HG02588 (cell line): ENCODE measurements at regions not wholly inside any gene's neighbourhood (a gene's known extent, or its start where the extent isn't known, plus 50 kb on each side); places are given as distances from the start of the nearest gene placed in this dataset.

ENCODE experiments used
- ATAC-seq: cut with Tn5 transposase; IDR thresholded peaks from one replicate; pipeline ENCODE4 v1.9.1; 2021; ENCODE audit warnings: mild to moderate bottlenecking, moderate library complexity; ENCODE audit not compliant: unreplicated experiment

DNA sequence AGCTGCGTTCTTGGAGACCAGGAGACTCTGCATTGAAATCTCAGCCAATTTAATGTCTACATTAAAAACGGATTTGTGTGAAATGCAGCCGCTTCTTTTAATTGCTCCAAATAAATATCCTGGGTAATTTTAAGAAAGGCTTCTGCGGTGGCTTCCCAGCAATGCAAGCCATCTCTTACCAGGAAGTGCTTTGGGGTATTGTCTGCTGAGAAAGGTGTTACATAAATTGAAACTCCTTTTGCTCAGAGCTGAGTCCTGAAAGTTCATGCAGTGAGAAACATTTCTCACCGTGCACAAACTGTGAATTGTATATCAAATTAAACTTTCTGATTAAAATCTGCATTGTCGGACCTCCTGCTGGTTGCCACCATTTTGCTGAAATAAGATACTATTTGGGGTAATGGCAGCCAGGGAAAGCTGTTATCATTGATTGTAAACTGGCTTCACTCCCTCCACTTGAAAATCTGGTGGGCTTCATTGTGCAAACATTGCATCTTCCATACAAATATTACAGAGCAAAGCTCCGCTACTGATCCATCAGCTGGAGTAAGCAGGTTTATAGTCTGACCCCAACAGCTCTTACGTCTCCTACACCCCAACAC is 59.5 kb downstream of the ZIC5 start:
- no peak for ATAC-seq

DNA sequence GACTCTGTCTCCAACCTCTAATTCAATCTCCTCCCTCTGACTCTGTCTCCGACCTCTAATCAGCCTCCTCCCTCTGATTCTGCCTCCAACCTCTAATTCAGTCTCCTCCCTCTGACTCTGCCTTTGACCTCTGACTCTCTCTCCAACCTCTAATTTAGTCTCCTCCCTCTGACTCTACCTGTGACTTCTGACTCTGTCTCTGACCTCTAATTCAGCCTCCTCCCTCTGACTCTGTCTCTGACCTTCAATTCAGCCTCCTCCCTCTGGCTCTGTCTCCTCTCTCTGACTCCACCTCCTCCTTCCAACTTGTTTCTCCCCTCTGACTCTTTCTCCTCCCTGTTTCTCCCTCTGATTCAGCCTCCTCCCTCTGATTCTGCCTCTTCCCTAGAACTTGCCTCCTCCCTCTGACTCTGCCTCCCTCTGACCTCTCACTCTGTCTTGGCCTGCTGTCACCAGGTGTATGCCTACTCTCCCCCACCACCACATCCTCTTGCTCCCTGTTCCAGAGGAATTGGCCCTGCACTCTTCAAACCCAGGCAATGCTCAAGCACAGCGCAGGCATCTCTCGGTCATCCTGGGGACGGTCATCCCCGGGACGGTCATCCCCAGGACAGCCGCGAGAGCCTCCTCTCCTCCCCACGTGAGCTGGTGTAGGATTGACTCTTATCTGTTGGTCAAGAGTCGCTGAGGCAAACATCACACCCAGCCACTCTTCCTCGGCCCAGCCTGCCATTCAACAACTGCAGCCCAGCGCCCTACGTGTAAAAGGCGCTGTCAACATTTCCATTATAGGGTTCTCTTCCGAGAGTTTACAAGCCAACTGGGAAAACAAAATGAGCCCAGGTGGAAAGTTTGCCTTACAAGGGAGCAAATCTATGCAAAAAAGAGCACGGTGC is 60.2 kb downstream of the ZIC5 start:
- no peak for ATAC-seq

DNA sequence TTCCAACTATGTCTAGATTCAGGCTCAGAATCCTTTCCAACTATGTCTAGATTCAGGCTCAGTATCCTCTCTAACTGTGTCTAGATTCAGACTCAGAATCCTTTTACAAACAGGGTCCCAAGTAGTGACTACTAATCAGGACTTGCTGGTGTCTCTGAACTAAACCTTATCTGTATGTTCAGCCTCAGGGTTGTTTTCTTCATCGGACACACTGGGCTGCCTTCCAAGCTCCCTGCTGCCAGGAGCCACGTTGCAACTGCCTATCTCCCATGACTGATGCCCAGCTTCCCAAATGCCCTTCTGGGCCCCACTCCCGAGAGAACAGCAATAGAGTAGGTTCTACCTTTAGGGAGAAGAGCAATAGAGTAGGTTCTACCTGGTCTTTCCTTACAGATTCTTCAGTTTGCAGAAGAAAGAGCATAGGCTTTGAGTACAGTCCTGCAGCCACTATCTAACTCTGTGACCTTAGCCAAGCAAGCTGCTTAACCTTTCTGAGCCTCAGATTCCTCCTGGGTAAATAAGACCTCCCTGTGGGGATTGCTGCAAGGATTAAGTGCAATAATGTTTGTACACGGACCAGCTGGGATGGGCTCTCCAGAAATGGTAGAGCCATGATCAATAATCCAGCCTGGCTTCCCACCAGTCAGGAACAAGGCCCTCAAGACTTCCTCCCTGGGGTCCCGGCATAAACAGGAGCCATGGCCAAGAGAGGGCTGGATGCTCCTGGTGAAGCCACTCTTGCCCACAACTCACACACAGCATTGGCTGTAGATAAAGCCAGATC is 61.5 kb downstream of the ZIC5 start:
- no peak for ATAC-seq

DNA sequence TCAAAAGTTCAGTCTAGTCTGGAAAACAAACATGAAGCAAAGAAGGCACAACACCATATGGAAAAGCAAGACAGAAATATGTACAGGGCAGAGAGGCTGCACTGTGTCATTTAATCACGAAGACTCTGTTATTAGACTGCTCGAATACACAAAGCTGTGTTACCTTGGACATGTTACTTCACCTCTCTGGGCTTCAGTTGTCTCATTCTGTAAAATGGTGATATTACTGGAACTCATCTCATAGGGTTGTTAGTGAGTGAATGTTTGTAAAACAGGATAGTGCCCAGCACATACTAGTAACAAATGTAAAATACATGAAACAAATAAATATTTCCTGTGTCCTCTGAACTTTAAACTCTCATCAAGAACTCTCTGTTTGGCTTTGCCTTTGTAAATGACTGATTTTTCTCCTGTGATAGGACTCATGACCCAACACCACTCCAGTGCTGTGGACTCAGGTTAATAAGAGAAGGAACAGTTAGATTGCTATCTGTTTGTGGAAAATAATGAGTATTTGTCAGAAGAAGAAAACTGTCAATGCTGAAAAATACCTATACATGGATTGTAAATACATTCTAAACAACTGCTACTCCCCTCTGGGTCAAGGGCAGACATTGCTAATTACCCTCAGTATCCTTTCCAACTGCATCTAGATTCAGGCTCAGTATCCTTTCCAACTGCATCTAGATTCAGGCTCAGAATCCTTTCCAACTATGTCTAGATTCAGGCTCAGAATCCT is 62.3 kb downstream of the ZIC5 start:
- no peak for ATAC-seq

DNA sequence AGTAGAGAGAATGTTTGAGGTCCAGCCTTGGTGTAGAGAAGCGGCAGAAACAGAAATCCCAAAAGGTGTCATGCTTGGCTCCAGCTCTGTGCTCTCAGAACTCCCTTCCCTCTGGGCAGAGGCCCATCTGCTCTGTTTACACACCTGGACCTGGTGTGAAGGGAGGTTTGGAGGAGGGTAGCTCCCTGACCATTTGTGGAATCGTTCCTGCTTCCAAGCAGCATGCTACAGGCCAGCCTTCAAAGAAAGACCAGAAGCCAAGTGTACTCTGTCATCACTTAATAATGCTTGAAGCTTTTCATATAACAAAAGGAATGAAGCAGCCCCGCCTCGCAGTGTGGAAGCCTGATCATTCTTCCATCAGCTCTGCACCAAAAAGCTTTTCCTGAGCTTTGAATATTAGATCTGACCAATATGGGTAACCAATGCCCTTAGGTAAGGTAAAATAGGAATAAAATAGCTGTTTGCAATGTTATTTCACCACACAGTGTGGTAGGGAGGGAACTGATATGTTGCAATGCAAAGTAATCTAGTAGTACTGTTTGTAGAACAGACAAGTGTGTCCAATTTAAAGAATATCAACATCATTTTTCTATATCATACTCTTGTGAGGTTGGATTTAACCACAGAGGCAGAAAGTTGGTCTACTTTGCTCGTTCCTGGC is 63.3 kb downstream of the ZIC5 start:
- ATAC-seq: no peak

DNA sequence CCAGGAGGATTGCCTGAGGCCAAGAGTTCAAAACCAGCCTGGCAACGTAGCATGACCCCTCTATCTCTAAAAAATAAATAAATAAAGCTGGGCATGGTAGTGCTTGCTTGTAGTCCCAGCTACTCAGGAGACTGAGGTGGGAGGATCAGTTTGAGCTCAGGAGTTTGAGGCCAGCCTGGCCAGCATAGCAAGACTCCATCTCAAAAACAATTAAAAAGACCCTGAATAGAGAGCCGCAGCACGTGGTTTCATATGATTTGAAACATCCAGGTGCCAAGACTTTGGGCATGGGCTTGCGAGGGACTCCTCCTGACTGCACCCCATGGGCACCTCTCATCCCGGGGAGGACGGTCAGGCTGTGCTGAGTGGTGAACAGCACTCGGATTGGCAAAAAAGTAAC is 63.9 kb downstream of the ZIC5 start:
- ATAC-seq: no peak

DNA sequence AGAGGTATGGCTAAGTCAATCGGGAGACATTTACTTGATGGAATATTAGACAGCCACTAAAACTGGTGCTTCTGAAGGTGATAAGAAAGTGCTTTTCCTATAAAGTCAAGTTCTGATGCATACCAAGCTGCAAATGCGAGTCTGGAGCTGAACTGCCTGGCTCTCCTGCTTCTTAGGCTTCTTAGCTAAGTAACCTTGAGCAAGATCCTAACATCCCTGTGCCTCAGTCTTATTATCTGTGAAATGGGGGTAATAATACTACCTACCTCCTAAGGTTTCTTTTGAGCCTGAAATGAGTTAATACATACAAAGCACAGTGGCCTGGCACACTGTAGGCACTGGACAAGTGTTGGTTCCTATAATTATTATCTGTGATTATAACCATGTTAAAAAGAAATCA is 64.5 kb downstream of the ZIC5 start:
- no peak for ATAC-seq

DNA sequence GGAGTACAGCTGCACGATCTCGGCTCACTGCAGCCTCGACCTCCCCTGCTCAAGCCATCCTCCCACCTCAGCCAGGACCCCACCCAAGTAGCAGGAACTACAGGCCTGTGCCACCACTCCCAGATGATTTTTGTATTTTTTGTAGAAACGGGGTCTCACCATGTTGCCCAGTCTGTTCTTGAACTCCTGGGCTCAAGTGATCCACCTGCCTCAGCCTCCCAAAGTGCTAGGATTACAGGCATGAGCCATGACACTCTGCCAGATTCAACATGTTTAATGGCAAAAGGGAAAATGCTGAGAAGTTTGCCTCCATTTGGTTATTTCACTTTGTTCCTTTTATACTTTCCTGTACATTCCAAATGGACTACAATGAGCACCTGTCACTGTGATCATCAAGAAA is 65.8 kb downstream of the ZIC5 start:
- no peak for ATAC-seq

DNA sequence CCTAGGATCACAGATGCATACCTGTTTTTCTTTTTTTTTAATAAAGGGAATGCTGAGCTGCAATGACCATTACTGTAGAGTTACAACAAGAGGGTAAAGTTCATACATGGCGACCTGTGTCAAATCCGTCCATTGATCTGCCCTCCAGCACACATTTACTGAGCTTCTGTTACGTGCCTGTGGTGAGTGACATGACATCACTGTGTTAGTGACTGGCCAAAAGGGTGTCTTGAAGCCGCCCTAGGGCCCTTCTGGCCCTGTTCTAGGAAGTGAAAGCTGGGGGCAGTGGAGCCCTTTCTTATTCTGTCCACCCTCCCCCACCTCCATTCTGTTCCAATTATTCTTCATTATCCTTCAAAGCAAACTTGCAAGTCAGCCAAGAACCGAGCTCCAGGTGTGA is 66.3 kb downstream of the ZIC5 start:
- no peak for ATAC-seq

DNA sequence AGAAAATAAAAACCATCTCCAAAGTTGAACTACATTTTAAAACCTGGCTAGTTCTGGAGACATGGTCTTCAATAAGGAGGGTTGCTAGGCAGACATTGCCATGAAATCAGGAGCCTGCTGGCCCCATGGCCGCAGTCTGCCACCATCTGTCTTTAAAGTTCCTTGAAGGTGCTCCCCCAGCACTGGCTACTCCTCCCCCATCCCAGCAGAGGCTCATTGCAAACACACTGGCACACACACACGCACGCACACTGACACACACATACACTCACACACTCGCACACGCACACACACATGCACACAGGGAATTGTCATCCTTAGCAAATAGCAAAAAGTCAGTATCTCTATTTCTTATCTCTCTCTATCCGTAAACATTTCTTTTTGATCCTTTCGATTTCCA is 68.4 kb downstream of the ZIC5 start:
- no peak for ATAC-seq

DNA sequence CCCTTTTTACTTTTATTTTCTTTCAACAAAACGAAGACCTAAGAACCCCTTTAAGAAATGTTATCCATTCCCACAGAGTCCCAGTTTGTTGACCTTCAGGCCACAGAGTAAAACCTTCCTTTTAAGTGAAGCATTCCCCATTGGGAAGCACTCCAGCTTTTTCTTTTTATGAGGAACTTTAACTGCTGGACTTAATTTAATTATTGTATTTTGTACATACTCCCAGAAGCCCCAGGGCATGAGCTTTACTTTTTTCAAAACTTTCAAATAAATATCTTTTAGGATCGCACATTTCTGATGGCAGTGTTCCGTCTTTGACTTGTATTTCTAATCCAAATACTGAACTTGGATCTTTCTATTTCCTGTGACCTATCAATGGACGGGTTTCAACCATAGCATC is 68.9 kb downstream of the ZIC5 start:
- no peak for ATAC-seq

DNA sequence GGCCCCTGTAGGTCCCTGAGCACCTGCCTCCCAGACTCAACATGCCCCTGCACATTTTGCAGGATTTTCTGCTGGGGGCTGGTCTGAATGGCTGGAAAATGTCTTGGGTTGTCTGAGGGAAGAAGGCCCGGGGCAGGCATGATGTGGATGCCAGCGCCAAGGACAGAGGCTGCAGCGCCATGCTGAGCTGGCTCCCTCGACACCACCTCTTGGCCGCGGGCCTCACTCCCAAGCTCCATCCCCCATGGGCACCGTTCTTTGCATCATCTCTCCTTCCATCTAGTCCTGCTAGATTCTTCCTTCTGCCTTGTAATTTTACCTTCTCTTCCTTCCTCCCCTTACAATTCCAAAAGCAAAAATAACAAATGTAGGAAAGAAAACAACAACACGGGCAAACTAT is 70.6 kb downstream of the ZIC5 start:
- ATAC-seq: no peak

DNA sequence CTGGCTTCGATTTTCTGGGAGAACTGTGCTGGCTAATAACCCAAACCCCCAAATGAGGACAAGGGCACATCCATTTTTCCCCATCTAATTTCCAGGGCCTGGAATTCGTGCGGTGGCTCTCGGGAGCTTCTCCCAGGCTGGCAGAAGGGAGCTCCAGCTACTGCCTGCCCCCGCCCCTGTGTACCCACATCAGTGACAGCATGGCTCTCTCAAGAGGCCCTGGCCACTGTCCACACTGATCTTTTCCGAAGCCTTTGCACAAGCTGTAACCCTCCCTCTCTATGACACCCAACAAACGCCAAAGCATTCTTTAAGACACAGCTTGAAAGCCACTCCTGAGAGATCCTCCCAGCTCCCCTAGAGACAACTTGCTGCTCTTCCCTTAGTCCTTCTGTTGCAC is 73.1 kb downstream of the ZIC5 start:
- ATAC-seq: no peak

DNA sequence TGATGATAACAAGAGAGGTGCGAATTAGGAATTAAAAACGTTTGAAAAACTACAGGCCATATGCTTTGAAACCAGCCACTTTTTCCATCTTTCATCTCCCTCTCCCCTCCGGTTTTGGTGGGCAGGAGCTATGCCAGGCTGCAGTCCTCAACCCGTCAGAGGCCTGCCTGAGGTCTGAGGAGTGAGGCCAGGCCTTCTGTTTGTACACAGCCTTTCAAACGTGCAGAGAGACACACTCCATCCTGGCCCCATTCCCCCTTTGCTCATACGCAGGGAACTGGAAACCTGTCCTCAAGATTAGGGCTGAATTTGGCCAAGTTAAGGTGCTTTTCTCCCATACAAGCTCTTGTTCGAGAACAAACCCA is 74.5 kb downstream of the ZIC5 start:
- no peak for ATAC-seq

DNA sequence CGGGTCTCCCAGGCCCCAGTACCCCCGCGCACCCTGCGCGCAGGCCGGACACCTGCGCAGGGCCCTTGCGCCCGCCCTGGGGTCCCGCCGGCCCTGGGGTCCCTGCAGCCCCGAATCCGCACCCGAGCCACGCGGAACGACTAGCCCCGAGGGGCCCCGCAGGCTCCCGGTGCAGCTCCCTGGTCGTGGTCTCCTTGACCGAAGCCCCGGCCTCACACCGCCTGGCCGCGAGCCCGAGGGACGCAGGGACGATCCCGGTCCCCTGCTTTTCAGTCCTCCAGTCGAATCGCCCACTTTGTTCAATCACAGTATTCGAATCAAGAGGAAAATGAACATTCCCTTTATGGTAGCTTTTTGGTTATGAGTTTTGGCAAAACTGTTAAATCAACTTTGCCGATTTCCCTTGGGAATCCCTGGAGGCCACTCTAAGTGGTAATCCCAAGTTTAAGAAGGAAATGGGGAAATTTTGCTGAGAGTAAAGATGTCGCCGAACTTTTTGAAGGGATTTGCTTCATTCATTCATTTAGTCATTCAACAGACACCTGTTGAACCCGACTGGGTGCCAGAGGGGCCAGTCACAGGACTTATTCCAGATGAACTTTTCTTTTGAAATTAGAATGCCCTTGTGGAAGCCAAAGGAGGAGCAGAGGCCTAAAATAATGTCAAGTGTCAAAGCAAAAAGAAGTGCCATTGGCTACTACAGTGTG is 75.0 kb downstream of the ZIC5 start:
- ATAC-seq: no peak

DNA sequence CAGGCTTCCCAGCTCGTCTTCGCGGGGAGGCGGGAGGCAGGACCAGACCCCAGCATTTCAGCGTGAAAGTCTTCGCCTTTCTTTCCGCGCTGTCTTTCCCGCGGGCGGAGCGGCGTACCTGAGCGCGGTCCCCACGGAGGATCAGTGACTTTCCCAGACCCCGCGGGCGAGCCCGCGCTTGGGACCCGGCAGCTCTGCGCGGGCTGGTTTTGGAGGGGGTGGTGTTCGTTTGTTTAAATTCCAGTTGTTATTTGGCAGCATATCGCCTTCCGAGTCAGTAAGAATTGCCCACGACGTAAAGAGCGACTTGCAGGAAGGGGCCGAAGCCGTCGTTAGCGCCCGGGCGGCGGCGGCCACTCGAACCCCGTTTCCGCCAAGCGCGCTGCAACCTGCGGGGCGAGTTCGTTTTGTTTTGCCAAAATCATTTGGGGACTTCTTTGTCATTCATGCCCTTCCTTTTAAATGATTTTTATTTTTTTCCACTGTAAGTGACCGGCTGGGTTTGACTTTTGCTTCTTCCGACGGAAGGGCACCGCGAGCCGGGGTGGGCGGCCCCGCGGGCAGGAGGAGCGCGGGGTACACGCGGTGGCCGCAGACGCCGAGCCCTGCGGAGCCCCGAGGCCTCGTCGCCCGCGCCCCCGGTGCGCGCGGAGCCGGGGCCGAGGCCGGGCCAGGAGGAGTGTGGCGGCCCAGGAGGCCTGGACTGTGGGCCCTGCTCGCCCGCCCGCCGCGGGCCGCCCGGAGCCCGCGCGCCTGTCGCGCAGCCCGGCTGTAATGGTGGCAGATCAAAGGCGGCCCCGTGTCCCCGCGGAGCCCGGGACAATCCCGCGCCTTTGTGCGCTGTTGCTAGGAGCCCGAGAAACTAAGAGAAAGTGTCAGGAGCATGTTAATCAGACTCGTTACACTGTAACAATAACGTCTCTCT is 75.9 kb downstream of the ZIC5 start:
- no peak for ATAC-seq

DNA sequence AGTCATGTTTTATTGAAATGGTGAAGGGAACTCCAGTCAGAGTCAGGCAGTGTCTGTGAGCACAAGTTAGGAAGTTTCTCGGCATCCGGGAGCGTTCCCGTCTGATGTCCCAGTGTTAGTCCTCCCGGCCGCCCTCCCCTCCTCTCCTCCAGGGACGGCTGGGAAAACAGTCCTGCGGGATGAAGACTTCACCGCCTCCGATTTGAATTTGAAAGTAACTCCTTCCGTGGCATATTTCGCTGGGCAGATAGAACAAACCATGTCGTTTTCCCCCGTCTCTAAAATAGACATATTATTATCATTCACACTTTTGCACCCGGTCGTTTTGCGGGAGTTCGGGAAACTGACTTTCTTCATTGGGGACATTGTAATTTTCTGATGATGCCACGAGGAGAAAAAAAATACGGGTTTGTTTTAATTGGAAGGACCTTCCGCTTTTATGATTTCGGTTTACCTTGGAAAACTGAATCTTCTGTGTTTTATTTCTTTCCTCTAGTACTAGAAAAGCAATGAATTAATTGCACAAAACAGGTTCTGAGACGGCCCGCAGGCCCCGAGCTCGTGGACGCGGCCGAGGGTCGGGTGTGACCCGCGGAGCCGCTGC is 76.6 kb downstream of the ZIC5 start:
- no peak for ATAC-seq

DNA sequence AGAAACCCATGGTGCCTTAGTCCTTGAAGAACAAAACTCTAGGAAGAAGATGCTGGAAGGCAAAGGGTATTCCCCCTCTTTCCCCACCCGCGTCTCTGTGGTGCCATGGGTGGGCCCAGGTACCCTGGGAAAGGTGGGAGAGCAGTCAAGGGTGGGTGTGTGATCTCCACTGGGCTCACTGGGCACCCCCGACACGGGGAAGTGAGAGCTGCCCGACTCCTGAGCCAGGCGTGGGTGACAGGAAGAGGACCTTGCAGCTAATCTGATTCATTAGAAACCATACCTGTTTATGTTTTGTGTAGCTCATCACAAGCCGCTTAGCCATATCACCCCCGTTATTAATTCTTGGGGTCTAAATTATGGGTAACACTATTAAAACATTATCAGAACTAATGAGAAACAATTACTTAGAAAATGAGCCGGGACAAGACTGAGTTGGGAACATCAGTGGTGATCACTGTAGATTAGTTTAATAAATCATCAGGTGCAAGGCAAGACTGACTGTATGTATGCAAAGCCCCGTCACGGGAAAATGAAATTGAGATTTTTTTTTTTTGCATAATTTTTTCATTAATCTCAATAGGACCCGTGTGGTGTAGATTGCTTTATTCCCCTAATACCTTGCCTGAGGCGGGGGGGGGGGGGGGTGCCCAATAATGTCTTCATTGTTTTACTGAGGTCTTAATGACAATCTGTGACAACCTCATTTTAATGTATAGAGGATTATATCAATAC is 77.3 kb downstream of the ZIC5 start:
- ATAC-seq: no peak
